ENCODE measurements at regions not wholly inside any gene's neighbourhood (a gene's known extent, or its start where the extent isn't known, plus 50 kb on each side); places are given as distances from the start of the nearest gene placed in this dataset.

- POLR2A ChIA-PET: no interaction called here
- DNase-seq (ENCODE audit: extremely low spot score): no peak
- CTCF ChIA-PET: interaction anchor here (0.7 kb wide), 1 partner anchor 9 kb away, joined by 4 read pairs; no protein-coding TSS in a partner anchor
- TF ChIP-seq CTCF (IDR thresholded peaks at IDR 0.05; ENCODE audit: control extremely low read depth, extremely low read depth, low read depth, missing control alignments): no peak
These were observed 188.2 kb upstream of the MKLN1 start for GRCh38 chr7:131139462-131139861.

- TF ChIP-seq CTCF (IDR thresholded peaks at IDR 0.05; ENCODE audit: control extremely low read depth, extremely low read depth, low read depth, missing control alignments): no peak
- POLR2A ChIA-PET: no interaction called here
- CTCF ChIA-PET: no interaction called here
These were observed 186.2 kb upstream of the MKLN1 start for GRCh38 chr7:131141443-131141967.

GRCh38 chr7:131143869-131144268 lies 183.8 kb upstream of the MKLN1 start:
- POLR2A ChIA-PET: no interaction called here
- CTCF ChIA-PET: no interaction called here
- TF ChIP-seq CTCF (IDR thresholded peaks at IDR 0.05; ENCODE audit: control extremely low read depth, extremely low read depth, low read depth, missing control alignments): no peak
- DNase-seq (ENCODE audit: extremely low spot score): no peak

More at GRCh38 chr7:131141443-131141967, 186.2 kb upstream of the MKLN1 start:
- no peak for DNase-seq (ENCODE audit: extremely low spot score)

- ChIA-PET POLR2A (no interaction called here), CTCF (no interaction called here)
- DNase-seq (ENCODE audit: extremely low spot score): no peak
- TF ChIP-seq CTCF (IDR thresholded peaks at IDR 0.05; ENCODE audit: control extremely low read depth, extremely low read depth, low read depth, missing control alignments): no peak
These were observed 182.7 kb upstream of the MKLN1 start for GRCh38 chr7:131145026-131145425.

- DNase-seq (ENCODE audit: extremely low spot score): no peak
- TF ChIP-seq CTCF (IDR thresholded peaks at IDR 0.05; ENCODE audit: control extremely low read depth, extremely low read depth, low read depth, missing control alignments): no peak
- CTCF ChIA-PET: no interaction called here
- POLR2A ChIA-PET: no interaction called here
These were observed 181.9 kb upstream of the MKLN1 start for GRCh38 chr7:131145770-131146169.

GRCh38 chr7:131147604-131148003 lies 180.1 kb upstream of the MKLN1 start:
- no peak for TF ChIP-seq CTCF (IDR thresholded peaks at IDR 0.05; ENCODE audit: control extremely low read depth, extremely low read depth, low read depth, missing control alignments)
- no peak for DNase-seq (ENCODE audit: extremely low spot score)
- CTCF ChIA-PET: interaction anchor here (0.8 to 2.4 kb wide), 5 partner anchors 10 to 71 kb away, joined by 3 to 5 read pairs (median 3); no protein-coding TSS in a partner anchor
- POLR2A ChIA-PET: no interaction called here
